Breast epithelium (tissue), 4 donors: ENCODE measurements at regions not wholly inside any gene's neighbourhood (a gene's known extent, or its start where the extent isn't known, plus 50 kb on each side); places are given as distances from the start of the nearest gene placed in this dataset.

Source experiments
- DNase-seq, 2 donors: peaks; one replicate each; pipeline ENCODE4 v3.0.0-alpha.2; 2019; ENCODE audit warnings: low spot score in 2 of 2
- H3K27ac ChIP-seq, 2 donors: fragments of 200-600 bp; sonication (generic) in 1 of 2; one replicate each; pipeline ENCODE4 v1.5.1; 2016 to 2019; ENCODE audit warnings: mild to moderate bottlenecking in 1 of 2
- H3K27me3 ChIP-seq, 2 donors: fragments of 200-600 bp; sonication (generic) in 1 of 2; one replicate each; pipeline versions ENCODE4 v1.5.1 to v1.6.0; 2017 to 2019; ENCODE audit warnings: control low read depth in 1 of 2, mild to moderate bottlenecking in 1 of 2
- H3K36me3 ChIP-seq: fragments of 200-600 bp; one replicate; pipeline ENCODE4 v1.5.1; 2019
- H3K4me1 ChIP-seq, 2 donors: fragments of 200-600 bp; sonication (generic); one replicate each; pipeline ENCODE4 v1.5.1; 2016 to 2019; ENCODE audit warnings: control low read depth in 1 of 2
- H3K4me3 ChIP-seq, 3 donors: fragments of 200-600 bp; sonication (generic); 1 replicate in 2 of 3; 2 replicates in 1 of 3; pipeline ENCODE4 v1.5.1; 2016 to 2019; ENCODE audit warnings: mild to moderate bottlenecking in 3 of 3, moderate library complexity in 2 of 3
- H3K9me3 ChIP-seq, 2 donors: fragments of 200-600 bp; sonication (generic) in 1 of 2; one replicate each; pipeline ENCODE4 v1.5.1; 2016 to 2019; ENCODE audit warnings: control low read depth in 1 of 2
- CTCF ChIP-seq, 3 donors: fragments of 450-650 bp; IDR thresholded peaks; one replicate each; pipeline ENCODE4 v1.5.1; 2016 to 2017; ENCODE audit warnings: antibody characterized with exemption in 3 of 3, mild to moderate bottlenecking in 3 of 3, moderate library complexity in 3 of 3
- POLR2A ChIP-seq: fragments of 450-650 bp; IDR thresholded peaks from one replicate; pipeline ENCODE4 v1.6.1; 2016; ENCODE audit warnings: antibody characterized with exemption, mild to moderate bottlenecking, moderate library complexity
- POLR2AphosphoS5 ChIP-seq, 3 donors: sonication (generic); formaldehyde crosslinking; IDR thresholded peaks; one replicate each; pipeline ENCODE4 v1.6.1; 2017; ENCODE audit warnings: antibody characterized with exemption in 3 of 3
- intact Hi-C: fragments of 100-400 bp; cut with DNase I; formaldehyde crosslinking; loops from one replicate; pipeline ENCODE4 v1.15.1; 2023; ENCODE audit warnings: low total_unique reads

GRCh38 chr7:69419934-69420333 is 178.3 kb upstream of the AUTS2 start:
- Histone ChIP-seq H3K27ac (no peak overlapping the region), H3K4me1 (no peaks in the 10 kb centered on the region), H3K9me3 (peaks cover 0 to 3% of the 10 kb centered on the region in 2 donors), H3K27me3 (no peaks in the 10 kb centered on the region), H3K36me3 (no peaks in the 10 kb centered on the region), H3K4me3 (no peak overlapping the region)
- no peak for DNase-seq
- intact Hi-C loops: no loop called here
- no peak for TF ChIP-seq CTCF (IDR thresholded peaks at IDR 0.05)
- TF ChIP-seq POLR2AphosphoS5 (IDR thresholded peaks at IDR 0.05): no peak
- no peak for TF ChIP-seq POLR2A

DNA sequence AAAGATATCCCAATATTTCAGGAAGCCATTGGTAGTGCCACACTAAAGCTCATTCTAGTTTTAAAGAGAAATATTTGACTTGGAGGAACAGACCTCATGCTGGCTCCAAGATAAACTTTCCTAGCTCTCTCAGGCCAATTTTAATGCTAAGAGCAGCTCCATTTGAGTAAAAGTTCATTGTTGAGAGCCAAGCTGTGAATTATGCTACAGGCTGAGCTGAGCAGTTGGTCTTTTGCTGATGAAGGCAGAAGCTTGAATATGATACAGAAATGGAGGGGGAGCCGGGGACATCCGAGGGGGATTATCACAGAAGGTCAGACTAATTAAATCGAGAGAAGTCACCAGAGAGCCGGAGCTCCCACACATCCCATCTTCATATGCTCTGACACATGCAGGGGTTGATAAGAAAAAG is 175.7 kb upstream of the AUTS2 start:
- no peaks in the 10 kb centered on the region for H3K27me3 ChIP-seq
- peaks cover 0 to 3% of the 10 kb centered on the region in 2 donors for H3K9me3 ChIP-seq
- TF ChIP-seq POLR2AphosphoS5 (IDR thresholded peaks at IDR 0.05) (no peak), POLR2A (no peak), CTCF (IDR thresholded peaks at IDR 0.05) (no peak)

DNA sequence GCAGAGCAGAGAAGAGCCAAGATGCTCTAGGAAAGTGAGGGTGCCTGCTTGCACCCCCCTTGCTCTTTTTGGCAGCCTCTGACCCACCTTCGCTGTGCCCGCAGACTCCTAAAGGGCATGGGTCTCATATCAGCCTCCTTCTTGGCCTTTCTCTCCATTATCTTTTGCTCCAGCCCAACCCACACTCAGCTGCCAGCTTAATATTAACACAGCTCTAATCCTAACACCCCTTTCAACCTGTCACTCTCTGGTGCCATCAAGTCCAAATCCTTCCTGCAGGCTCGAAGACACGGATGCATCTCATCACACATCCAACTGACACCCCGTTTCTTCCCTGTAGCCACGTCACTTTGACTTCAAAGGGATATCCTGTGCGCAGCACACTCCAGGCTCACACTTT is 171.6 kb upstream of the AUTS2 start:
- no peak for TF ChIP-seq CTCF (IDR thresholded peaks at IDR 0.05)
- no peak for TF ChIP-seq POLR2A
- no peak for TF ChIP-seq POLR2AphosphoS5 (IDR thresholded peaks at IDR 0.05)
- no peak for DNase-seq
- no peak overlapping the region for H3K27ac ChIP-seq
- no peak overlapping the region for H3K4me3 ChIP-seq
- no peaks in the 10 kb centered on the region for H3K36me3 ChIP-seq
- H3K4me1 ChIP-seq: no peaks in the 10 kb centered on the region
- intact Hi-C loops: no loop called here
- H3K9me3 ChIP-seq: no peaks in the 10 kb centered on the region
- H3K27me3 ChIP-seq: no peaks in the 10 kb centered on the region

More for the DNA sequence above, 175.7 kb upstream of the AUTS2 start:
- no peak for DNase-seq
- Histone ChIP-seq H3K27ac (no peak overlapping the region), H3K4me3 (no peak overlapping the region), H3K4me1 (no peaks in the 10 kb centered on the region), H3K36me3 (no peaks in the 10 kb centered on the region)
- intact Hi-C loops: no loop called here

DNA sequence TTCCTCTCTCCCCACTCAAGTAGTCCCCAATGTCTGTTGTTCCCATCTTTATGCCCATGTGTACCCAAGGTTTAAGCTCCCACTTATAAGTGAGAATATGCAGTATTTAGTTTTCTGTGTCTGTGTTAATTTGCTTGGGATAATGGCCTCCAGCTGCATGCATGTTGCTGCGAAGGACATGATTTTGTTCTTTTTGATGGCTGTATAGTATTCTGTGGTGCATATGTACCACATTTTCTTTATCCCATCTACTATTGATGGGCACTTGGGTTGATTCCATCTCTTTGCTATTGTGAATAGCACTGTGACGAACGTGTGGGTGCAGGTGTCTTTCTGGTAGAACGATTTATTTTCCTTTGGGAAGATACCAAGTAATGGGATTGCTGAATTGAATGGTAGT is 170.2 kb upstream of the AUTS2 start:
- Histone ChIP-seq H3K9me3 (no peaks in the 10 kb centered on the region), H3K27me3 (no peaks in the 10 kb centered on the region), H3K4me1 (no peaks in the 10 kb centered on the region), H3K4me3 (no peak overlapping the region), H3K27ac (no peak overlapping the region), H3K36me3 (no peaks in the 10 kb centered on the region)
- intact Hi-C loops: no loop called here
- TF ChIP-seq POLR2A (no peak), POLR2AphosphoS5 (IDR thresholded peaks at IDR 0.05) (no peak), CTCF (IDR thresholded peaks at IDR 0.05) (no peak)
- DNase-seq: no peak

- Histone ChIP-seq H3K4me1 (no peaks in the 10 kb centered on the region), H3K27me3 (no peaks in the 10 kb centered on the region), H3K36me3 (no peaks in the 10 kb centered on the region), H3K9me3 (no peaks in the 10 kb centered on the region), H3K27ac (peak overlapping the region in 1 of 2 donors; percentile 9), H3K4me3 (peak overlapping the region in 2 of 3 donors; percentile 27 to 51)
- intact Hi-C loops: no loop called here
- TF ChIP-seq CTCF (IDR thresholded peaks at IDR 0.05): no peak
- TF ChIP-seq POLR2A: no peak
- TF ChIP-seq POLR2AphosphoS5 (IDR thresholded peaks at IDR 0.05): no peak
- no peak for DNase-seq
Measured at GRCh38 chr7:69429911-69430383, 168.3 kb upstream of the AUTS2 start.
